IMR-90 (cell line): ENCODE measurements at regions not wholly inside any gene's neighbourhood (a gene's known extent, or its start where the extent isn't known, plus 50 kb on each side); places are given as distances from the start of the nearest gene placed in this dataset.

Experiments
- ATAC-seq: fragments of 200-7000 bp; cut with Tn5 transposase; 2 replicates; pipeline ENCODE4 v1.9.1; 2020; ENCODE audit warnings: low read depth, mild to moderate bottlenecking, moderate library complexity
- BruUV-seq: library from RNA; stranded (reverse); fragments of 400-500 nt; replicated peaks from 2 replicates; lab custom pipeline; 2021; lab: Mats Ljungman, UMichigan
- CTCF ChIA-PET: fragments of 300-600 bp; formaldehyde crosslinking; extraction: SDS; loops from one replicate; lab custom pipeline; 2021; ENCODE audit warnings: antibody characterized with exemption; lab: Yijun Ruan, JAX
- POLR2A ChIA-PET: fragments of 300-600 bp; sonication (Branson Sonifier 250); formaldehyde crosslinking; loops from one replicate; lab custom pipeline; 2022; ENCODE audit warnings: antibody characterized with exemption; ENCODE audit not compliant: unreplicated experiment; lab: Charles Lee
- DNase-seq: peaks from one replicate; pipeline ENCODE4 v3.0.0; 2013
- H2AFZ ChIP-seq: replicated peaks from 2 replicates; pipeline ENCODE3; 2013; ENCODE audit warnings: low read length, mild to moderate bottlenecking; ENCODE audit not compliant: poor library complexity
- H2AK5ac ChIP-seq: 2 replicates; pipeline ENCODE4 v1.6.1; 2013; ENCODE audit warnings: low read depth, low read length, inconsistent platforms
- H2AK9ac ChIP-seq: replicated peaks from 2 replicates; pipeline ENCODE3; 2013; ENCODE audit warnings: mild to moderate bottlenecking, low read depth, low read length, moderate library complexity; ENCODE audit not compliant: poor library complexity
- H2BK120ac ChIP-seq: 2 replicates; pipeline ENCODE4 v1.6.1; 2013; ENCODE audit warnings: low read depth, low read length, inconsistent platforms
- H2BK15ac ChIP-seq: 3 replicates; pipeline ENCODE4 v1.6.1; 2013; ENCODE audit warnings: low read depth, low read length, inconsistent platforms
- H2BK20ac ChIP-seq: 2 replicates; pipeline ENCODE4 v1.6.1; 2013; ENCODE audit warnings: low read depth, mild to moderate bottlenecking, inconsistent platforms, low read length, moderate library complexity
- H2BK5ac ChIP-seq: 2 replicates; pipeline ENCODE4 v1.6.1; 2013; ENCODE audit warnings: mild to moderate bottlenecking, low read depth, low read length, inconsistent platforms; ENCODE audit not compliant: poor library complexity, severe bottlenecking
- H3K14ac ChIP-seq: replicated peaks from 2 replicates; pipeline ENCODE4 v1.6.1; 2013; ENCODE audit warnings: low read depth, low read length, inconsistent platforms
- H3K18ac ChIP-seq: 2 replicates; pipeline ENCODE4 v1.6.1; 2013; ENCODE audit warnings: low read depth, low read length, control low read depth
- H3K23ac ChIP-seq: 2 replicates; pipeline ENCODE4 v1.6.1; 2013; ENCODE audit warnings: low read depth, low read length, inconsistent platforms
- H3K27ac ChIP-seq: 2 replicates; pipeline ENCODE4 v1.5.1; 2013; ENCODE audit warnings: mild to moderate bottlenecking, control low read depth, low read length; ENCODE audit not compliant: insufficient read depth
- H3K27me3 ChIP-seq: 2 replicates; pipeline ENCODE4 v1.6.1; 2013; ENCODE audit warnings: low read length; ENCODE audit not compliant: control insufficient read depth, insufficient read depth
- H3K36me3 ChIP-seq: 2 replicates; pipeline ENCODE4 v1.6.1; 2013; ENCODE audit warnings: low read length, mixed read lengths; ENCODE audit not compliant: control insufficient read depth, insufficient read depth
- H3K4ac ChIP-seq: 2 replicates; pipeline ENCODE4 v1.6.1; 2013; ENCODE audit warnings: low read depth, low read length, inconsistent platforms
- H3K4me1 ChIP-seq: 2 replicates; pipeline ENCODE4 v1.6.1; 2013; ENCODE audit warnings: low read length, mixed read lengths; ENCODE audit not compliant: control insufficient read depth, insufficient read depth
- H3K4me2 ChIP-seq: 2 replicates; pipeline ENCODE4 v1.6.1; 2013; ENCODE audit warnings: low read depth, mild to moderate bottlenecking, control low read depth, low read length, moderate library complexity
- H3K4me3 ChIP-seq: 2 replicates; pipeline ENCODE4 v1.5.1; 2013; ENCODE audit warnings: low read depth, mild to moderate bottlenecking, control low read depth, low read length, moderate library complexity; ENCODE audit not compliant: insufficient read depth
- H3K56ac ChIP-seq: 2 replicates; pipeline ENCODE4 v1.6.1; 2013; ENCODE audit warnings: low read length, inconsistent platforms; ENCODE audit not compliant: insufficient read depth; ENCODE audit errors: extremely low read depth
- H3K79me1 ChIP-seq, 2 experiments: 2 replicates each; pipeline ENCODE4 v1.6.1; 2013; ENCODE audit warnings: low read length in 2 of 2, inconsistent platforms in 1 of 2, low read depth in 1 of 2
- H3K9ac ChIP-seq: 2 replicates; pipeline ENCODE4 v1.6.1; 2013; ENCODE audit warnings: low read depth, low read length, control low read depth
- H3K9me1 ChIP-seq: 2 replicates; pipeline ENCODE4 v1.6.1; 2013; ENCODE audit warnings: low read length, inconsistent platforms; ENCODE audit not compliant: insufficient read depth
- H3K9me3 ChIP-seq: 2 replicates; pipeline ENCODE4 v1.6.1; 2013; ENCODE audit warnings: low read length; ENCODE audit not compliant: control insufficient read depth, insufficient read depth
- H4K20me1 ChIP-seq: 2 replicates; pipeline ENCODE4 v1.6.1; 2013; ENCODE audit warnings: low read length, inconsistent platforms; ENCODE audit not compliant: insufficient read depth
- H4K5ac ChIP-seq: 2 replicates; pipeline ENCODE4 v1.6.1; 2013; ENCODE audit warnings: mild to moderate bottlenecking, low read depth, low read length, control low read depth
- H4K8ac ChIP-seq, 2 experiments: 2 replicates each; pipeline ENCODE4 v1.6.1; 2013; ENCODE audit warnings: low read depth in 2 of 2, low read length in 2 of 2, control low read depth in 1 of 2, inconsistent platforms in 1 of 2
- H4K91ac ChIP-seq: 2 replicates; pipeline ENCODE4 v1.6.1; 2013; ENCODE audit warnings: low read depth, low read length, inconsistent platforms; ENCODE audit not compliant: insufficient read depth
- BHLHE40 ChIP-seq: fragments of 150-350 bp; IDR thresholded peaks from 2 replicates; pipeline ENCODE4 v1.6.1; 2016; ENCODE audit warnings: mild to moderate bottlenecking, low read depth, low read length
- CEBPB ChIP-seq: IDR thresholded peaks from 2 replicates; pipeline ENCODE4 v1.6.1; 2012; ENCODE audit warnings: low read depth, low read length, improper control_type of control experiment
- CHD1 ChIP-seq: IDR thresholded peaks from 2 replicates; pipeline ENCODE4 v1.6.1; 2012; ENCODE audit warnings: low read depth, low read length, improper control_type of control experiment
- CTCF ChIP-seq: conservative IDR thresholded peaks from 2 replicates; pipeline ENCODE4 v1.5.1; 2012; ENCODE audit warnings: mild to moderate bottlenecking, low read depth, low read length, improper control_type of control experiment
- FOS ChIP-seq: fragments of 150-350 bp; IDR thresholded peaks from 2 replicates; pipeline ENCODE4 v1.6.1; 2016; ENCODE audit warnings: low read depth, low read length
- MAFK ChIP-seq: IDR thresholded peaks from 2 replicates; pipeline ENCODE4 v1.6.1; 2012; ENCODE audit warnings: low read depth, low read length, improper control_type of control experiment
- MAZ ChIP-seq: IDR thresholded peaks from 2 replicates; pipeline ENCODE4 v1.6.1; 2012; ENCODE audit warnings: low read depth, mild to moderate bottlenecking, low read length, improper control_type of control experiment, moderate library complexity, borderline replicate concordance
- NFE2L2 ChIP-seq: fragments of 150-350 bp; IDR thresholded peaks from 2 replicates; pipeline ENCODE4 v1.6.1; 2016; ENCODE audit warnings: low read depth, mild to moderate bottlenecking, low read length
- POLR2A ChIP-seq: IDR thresholded peaks from 2 replicates; pipeline ENCODE4 v1.6.1; 2012; ENCODE audit warnings: mild to moderate bottlenecking, low read depth, low read length
- RAD21 ChIP-seq: IDR thresholded peaks from 2 replicates; pipeline ENCODE4 v1.6.1; 2012; ENCODE audit warnings: low read length, improper control_type of control experiment
- RCOR1 ChIP-seq: IDR thresholded peaks from 2 replicates; pipeline ENCODE4 v1.6.1; 2012; ENCODE audit warnings: mild to moderate bottlenecking, low read length, improper control_type of control experiment; ENCODE audit not compliant: insufficient replicate concordance
- RFX5 ChIP-seq: IDR thresholded peaks from 2 replicates; pipeline ENCODE4 v1.8.0; 2012; ENCODE audit warnings: low read depth, mild to moderate bottlenecking, low read length, moderate library complexity
- USF2 ChIP-seq: fragments of 150-350 bp; IDR thresholded peaks from 2 replicates; pipeline ENCODE4 v1.6.1; 2017; ENCODE audit warnings: mild to moderate bottlenecking, antibody characterized with exemption, low read length, low read depth
- WGBS, 2 experiments: methylation state at CpG; one replicate each; pipeline versions ENCODE4 v1.1.5 to v1.1.7; 2013; ENCODE audit warnings: missing lambda C conversion rate in 2 of 2; ENCODE audit not compliant: insufficient read length in 1 of 2; ENCODE audit errors: extremely low coverage in 2 of 2; 5-methylcytosine and 5-hydroxymethylcytosine counted together
- dilution Hi-C: fragments of 300-500 bp; cut with HindIII; formaldehyde crosslinking; loops from one replicate; pipeline ENCODE4 v1.14.3; 2018; ENCODE audit warnings: low sequenced_read_pairs; ENCODE audit not compliant: unreplicated experiment
- in situ Hi-C: fragments of 300-500 bp; cut with MboI; formaldehyde crosslinking; loops from 3 replicates; pipeline ENCODE4 v1.14.3; 2019; ENCODE audit warnings: low sequenced_read_pairs, inconsistent platforms, mixed read lengths
- intact Hi-C: fragments of 100-400 bp; cut with micrococcal nuclease; formaldehyde crosslinking; loops from 2 replicates; pipeline ENCODE4 v1.10.0; 2022
- TF ChIP-seq, protein P1 (sequence below): fragments of 150-350 bp; IDR thresholded peaks from 2 replicates; pipeline ENCODE4 v1.6.1; 2016; ENCODE audit warnings: low read depth, mild to moderate bottlenecking, low read length, moderate library complexity, borderline replicate concordance

GRCh38 chr21:23039846-23040245 lies 2041.6 kb downstream of the NCAM2 start:
- Histone ChIP-seq H3K9ac (no peak overlapping the region), H3K14ac (no peak overlapping the region), H4K5ac (no peak overlapping the region), H2AK5ac (no peak overlapping the region), H3K4me2 (no peak overlapping the region), H2AK9ac (no peak overlapping the region), H3K9me1 (no peaks in the 10 kb centered on the region), H2AFZ (no peak overlapping the region), H2BK20ac (no peak overlapping the region), H4K20me1 (no peaks in the 10 kb centered on the region), H3K9me3 (peaks cover 4% of the 10 kb centered on the region), H3K36me3 (no peaks in the 10 kb centered on the region), H3K18ac (no peak overlapping the region), H3K79me1 (no peaks in the 10 kb centered on the region), H3K56ac (no peak overlapping the region), H3K27me3 (no peaks in the 10 kb centered on the region), H2BK5ac (no peak overlapping the region), H4K8ac (no peak overlapping the region), H4K91ac (no peak overlapping the region), H3K4me3 (no peak overlapping the region), H3K4me1 (no peaks in the 10 kb centered on the region), H3K23ac (no peak overlapping the region), H3K4ac (no peak overlapping the region), H3K27ac (no peak overlapping the region), H2BK120ac (no peak overlapping the region), H2BK15ac (no peak overlapping the region)
- BruUV-seq, result no TSS peak
- ChIA-PET CTCF (interaction anchor here (0.6 kb wide), 1 partner anchor 610 kb away, joined by 3 read pairs; no protein-coding TSS in a partner anchor), POLR2A (no interaction called here)
- ATAC-seq (no peak), DNase-seq (no peak)
- TF ChIP-seq, protein P1, sequence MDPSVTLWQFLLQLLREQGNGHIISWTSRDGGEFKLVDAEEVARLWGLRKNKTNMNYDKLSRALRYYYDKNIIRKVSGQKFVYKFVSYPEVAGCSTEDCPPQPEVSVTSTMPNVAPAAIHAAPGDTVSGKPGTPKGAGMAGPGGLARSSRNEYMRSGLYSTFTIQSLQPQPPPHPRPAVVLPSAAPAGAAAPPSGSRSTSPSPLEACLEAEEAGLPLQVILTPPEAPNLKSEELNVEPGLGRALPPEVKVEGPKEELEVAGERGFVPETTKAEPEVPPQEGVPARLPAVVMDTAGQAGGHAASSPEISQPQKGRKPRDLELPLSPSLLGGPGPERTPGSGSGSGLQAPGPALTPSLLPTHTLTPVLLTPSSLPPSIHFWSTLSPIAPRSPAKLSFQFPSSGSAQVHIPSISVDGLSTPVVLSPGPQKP, result no peak
- TF ChIP-seq CEBPB, result no peak
- no peak for TF ChIP-seq CHD1
- no peak for TF ChIP-seq BHLHE40
- no peak for TF ChIP-seq MAZ
- no peak for TF ChIP-seq RFX5
- TF ChIP-seq USF2, result no peak
- TF ChIP-seq RCOR1, result no peak
- no peak for TF ChIP-seq FOS
- no peak for TF ChIP-seq NFE2L2
- TF ChIP-seq MAFK, result no peak
- TF ChIP-seq RAD21, result no peak
- no peak for TF ChIP-seq POLR2A
- TF ChIP-seq CTCF, result no peak
- in situ Hi-C loops, result no loop called here
- dilution Hi-C loops, result no loop called here
- intact Hi-C loops, result no loop called here
- WGBS, 2 experiments, result no CpG with 5 or more reads among the region's 7 CpGs
